ENCODE measurements at regions not wholly inside any gene's neighbourhood (a gene's known extent, or its start where the extent isn't known, plus 50 kb on each side); places are given as distances from the start of the nearest gene placed in this dataset.

DNA sequence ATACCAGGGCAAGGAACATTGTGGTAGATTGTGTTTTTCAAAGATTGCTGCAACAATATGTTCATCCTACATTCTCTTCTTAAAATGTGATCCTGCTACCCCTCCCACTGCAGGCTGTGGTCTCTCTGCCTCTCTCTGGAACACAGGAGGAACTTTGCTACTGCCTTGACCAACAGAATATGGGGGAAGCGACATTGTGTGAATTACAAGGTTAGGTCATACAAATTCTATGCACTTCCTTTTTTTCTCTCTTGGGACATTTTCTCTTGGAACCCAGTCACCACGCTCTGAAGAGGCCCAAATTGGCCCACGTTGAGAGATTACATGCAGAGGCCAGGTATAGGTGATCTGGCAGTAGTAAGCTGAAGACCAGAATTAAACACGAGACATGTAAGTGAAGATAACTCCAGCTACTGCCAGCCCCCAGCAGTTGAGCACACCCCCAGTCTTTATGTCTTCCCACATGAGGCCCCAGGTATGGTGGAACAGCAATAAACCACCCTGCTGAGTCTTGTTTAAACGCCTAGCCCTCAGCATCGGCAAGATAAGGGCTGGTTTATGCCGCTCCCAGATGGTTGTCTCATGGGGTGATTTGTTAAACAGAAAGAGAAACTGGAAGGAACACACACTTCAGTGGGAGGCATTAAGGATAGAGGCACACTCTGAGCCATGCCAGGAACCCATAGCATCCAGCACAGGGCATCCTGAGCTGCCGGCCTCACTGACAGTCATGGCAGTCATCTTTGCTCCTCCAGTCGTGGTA lies 59.9 kb downstream of the FAM43A start:
- no peaks in the 10 kb centered on the region for H3K36me3 Mint-ChIP-seq
- TF ChIP-seq, protein P1, sequence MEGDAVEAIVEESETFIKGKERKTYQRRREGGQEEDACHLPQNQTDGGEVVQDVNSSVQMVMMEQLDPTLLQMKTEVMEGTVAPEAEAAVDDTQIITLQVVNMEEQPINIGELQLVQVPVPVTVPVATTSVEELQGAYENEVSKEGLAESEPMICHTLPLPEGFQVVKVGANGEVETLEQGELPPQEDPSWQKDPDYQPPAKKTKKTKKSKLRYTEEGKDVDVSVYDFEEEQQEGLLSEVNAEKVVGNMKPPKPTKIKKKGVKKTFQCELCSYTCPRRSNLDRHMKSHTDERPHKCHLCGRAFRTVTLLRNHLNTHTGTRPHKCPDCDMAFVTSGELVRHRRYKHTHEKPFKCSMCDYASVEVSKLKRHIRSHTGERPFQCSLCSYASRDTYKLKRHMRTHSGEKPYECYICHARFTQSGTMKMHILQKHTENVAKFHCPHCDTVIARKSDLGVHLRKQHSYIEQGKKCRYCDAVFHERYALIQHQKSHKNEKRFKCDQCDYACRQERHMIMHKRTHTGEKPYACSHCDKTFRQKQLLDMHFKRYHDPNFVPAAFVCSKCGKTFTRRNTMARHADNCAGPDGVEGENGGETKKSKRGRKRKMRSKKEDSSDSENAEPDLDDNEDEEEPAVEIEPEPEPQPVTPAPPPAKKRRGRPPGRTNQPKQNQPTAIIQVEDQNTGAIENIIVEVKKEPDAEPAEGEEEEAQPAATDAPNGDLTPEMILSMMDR (conservative IDR thresholded peaks at IDR 0.05): no peak
- DNase-seq (ENCODE audit: extremely low spot score, unreplicated experiment): no peak
- no peak overlapping the region for H3K27ac Mint-ChIP-seq
- H3K4me3 Mint-ChIP-seq: no peak overlapping the region
- peaks cover 40% of the 10 kb centered on the region for H3K27me3 Mint-ChIP-seq
- H3K4me1 Mint-ChIP-seq (ENCODE audit: unreplicated experiment): peaks cover 22% of the 10 kb centered on the region
- no peaks in the 10 kb centered on the region for H3K9me3 Mint-ChIP-seq

DNA sequence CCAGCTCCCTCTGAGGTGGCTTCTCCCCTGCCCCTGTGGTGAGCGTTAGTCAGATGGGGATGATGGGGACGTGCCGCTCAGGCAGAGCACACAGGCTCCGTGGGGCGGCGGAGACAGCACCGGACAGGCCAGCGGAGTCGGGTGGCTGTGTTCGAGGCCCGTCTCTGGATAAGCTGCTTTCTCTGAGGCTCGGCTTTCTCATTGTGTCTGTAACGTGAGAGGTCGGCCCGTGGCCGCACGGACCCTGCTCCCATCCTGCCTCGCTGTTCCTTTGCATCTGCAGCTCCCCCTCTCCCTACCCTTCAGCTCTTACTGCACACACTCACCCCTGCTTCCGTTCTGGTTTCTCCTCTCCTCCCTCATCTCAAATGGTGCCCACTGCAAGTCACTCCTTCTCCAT lies 62.5 kb downstream of the FAM43A start:
- H3K4me1 Mint-ChIP-seq (ENCODE audit: unreplicated experiment): peaks cover 18% of the 10 kb centered on the region
- no peaks in the 10 kb centered on the region for H3K9me3 Mint-ChIP-seq
- H3K27me3 Mint-ChIP-seq: peaks cover 32% of the 10 kb centered on the region
- no peak overlapping the region for H3K4me3 Mint-ChIP-seq
- no peak for DNase-seq (ENCODE audit: extremely low spot score, unreplicated experiment)
- no peak overlapping the region for H3K27ac Mint-ChIP-seq
- no peaks in the 10 kb centered on the region for H3K36me3 Mint-ChIP-seq
- TF ChIP-seq, protein P1 (conservative IDR thresholded peaks at IDR 0.05): no peak

DNA sequence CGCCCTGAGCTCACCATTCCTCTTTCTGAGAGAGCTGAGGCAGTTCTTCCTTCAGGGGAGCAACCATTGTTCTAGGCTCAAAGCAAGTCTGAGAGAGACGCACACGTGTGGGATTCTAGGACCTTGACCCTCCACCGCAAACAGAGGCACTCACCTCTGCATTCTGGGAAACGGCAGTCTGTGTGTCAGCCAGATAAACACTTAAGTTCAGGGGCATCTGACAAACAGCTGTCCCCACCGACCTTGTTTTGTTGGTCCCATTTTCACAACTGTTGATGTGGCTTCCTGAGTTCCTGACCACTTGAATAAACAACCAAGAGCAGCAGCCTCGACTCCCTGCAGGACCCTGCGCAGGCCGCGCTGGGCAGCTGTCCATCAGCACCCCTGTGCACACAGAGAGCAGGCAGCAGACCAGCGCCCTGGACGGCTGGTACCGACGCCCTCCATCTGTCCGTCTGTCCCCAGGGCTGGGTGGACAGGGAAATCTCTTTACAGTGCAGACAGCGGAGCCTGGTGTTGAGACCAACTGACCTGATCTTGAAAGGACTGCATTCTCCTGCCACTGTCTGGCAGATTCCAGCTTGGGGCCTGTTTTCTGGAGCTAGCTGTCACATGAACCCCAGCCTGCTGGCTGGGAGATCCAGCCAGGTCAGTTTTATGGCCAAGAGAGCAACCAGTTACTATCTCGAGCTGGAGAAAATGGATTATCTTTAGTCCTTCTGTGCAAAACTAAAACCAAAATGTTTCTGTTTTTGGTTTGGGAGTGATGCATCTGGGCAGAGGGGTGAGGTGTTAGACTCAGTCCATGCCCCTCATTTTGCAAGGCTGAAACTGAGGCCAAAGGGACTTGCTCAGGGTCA lies 64.2 kb downstream of the FAM43A start:
- H3K9me3 Mint-ChIP-seq: no peaks in the 10 kb centered on the region
- no peaks in the 10 kb centered on the region for H3K36me3 Mint-ChIP-seq
- DNase-seq (ENCODE audit: extremely low spot score, unreplicated experiment): no peak
- H3K4me1 Mint-ChIP-seq (ENCODE audit: unreplicated experiment): peaks cover 18% of the 10 kb centered on the region
- peaks cover 35% of the 10 kb centered on the region for H3K27me3 Mint-ChIP-seq
- H3K4me3 Mint-ChIP-seq: peak overlapping the region; percentile 31
- TF ChIP-seq, protein P1 (conservative IDR thresholded peaks at IDR 0.05): no peak
- no peak overlapping the region for H3K27ac Mint-ChIP-seq

DNA sequence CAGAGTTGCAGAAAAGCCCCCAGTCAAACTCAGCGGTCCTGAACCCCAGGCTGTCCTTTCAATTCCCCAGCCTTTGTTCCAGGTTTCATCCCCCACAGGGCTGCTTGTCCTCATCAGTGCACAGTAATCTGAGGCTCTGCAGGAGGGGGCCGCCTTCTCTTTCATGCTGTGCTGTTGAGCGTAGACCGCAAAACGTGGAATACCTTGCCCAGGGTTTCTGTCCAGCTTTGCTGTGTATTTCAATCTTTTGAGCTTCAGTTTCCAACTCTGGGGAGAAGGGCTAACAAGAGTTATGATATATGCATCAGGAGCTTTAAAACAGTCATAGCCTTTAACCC lies 64.8 kb downstream of the FAM43A start:
- Mint-ChIP-seq H3K27me3 (peaks cover 31% of the 10 kb centered on the region), H3K4me1 (ENCODE audit: unreplicated experiment) (peaks cover 18% of the 10 kb centered on the region), H3K9me3 (no peaks in the 10 kb centered on the region), H3K27ac (no peak overlapping the region), H3K36me3 (no peaks in the 10 kb centered on the region), H3K4me3 (peak overlapping the region; percentile 31)
- no peak for DNase-seq (ENCODE audit: extremely low spot score, unreplicated experiment)
- TF ChIP-seq, protein P1 (conservative IDR thresholded peaks at IDR 0.05): no peak

DNA sequence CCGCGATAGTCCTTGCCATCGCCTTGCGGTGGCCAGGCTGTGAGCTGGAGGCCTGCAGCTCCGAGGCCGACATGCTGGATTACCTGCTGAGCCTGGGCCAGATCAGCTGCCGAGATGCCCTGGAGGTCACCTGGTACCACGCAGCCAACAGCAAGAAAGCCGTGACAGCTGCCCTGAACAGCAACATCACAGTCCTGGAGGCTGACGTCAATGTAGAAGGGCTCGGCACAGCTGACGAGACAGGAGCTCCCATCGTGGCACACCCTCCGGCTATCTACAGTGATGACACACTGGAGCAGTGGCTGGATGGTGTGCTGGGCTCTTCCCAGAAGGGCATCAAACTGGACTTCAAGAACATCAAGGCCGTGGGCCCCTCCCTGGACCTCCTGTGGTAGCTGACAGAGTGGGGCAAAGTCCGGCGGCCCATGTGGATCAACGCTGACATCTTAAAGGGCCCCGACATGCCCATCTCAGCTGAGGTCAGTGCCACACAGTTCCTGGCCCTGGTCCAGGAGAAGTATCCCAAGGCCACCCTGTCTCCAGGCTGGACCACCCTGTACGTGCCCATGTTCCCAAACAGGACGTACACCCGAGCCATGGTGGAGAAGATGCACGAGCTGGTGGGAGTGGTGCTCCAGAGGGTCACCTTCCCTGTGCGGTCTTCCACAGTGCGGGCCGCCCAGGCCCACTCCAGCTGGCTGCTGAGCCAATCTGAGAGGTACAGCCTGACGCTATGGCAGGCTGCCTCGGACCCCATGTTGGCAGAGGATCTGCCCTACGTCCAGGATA lies 70.2 kb downstream of the FAM43A start:
- Mint-ChIP-seq H3K9me3 (no peaks in the 10 kb centered on the region), H3K4me3 (no peak overlapping the region), H3K36me3 (no peaks in the 10 kb centered on the region), H3K27me3 (peaks cover 12% of the 10 kb centered on the region), H3K27ac (no peak overlapping the region), H3K4me1 (ENCODE audit: unreplicated experiment) (peaks cover 6% of the 10 kb centered on the region)
- DNase-seq (ENCODE audit: extremely low spot score, unreplicated experiment): no peak
- TF ChIP-seq, protein P1 (conservative IDR thresholded peaks at IDR 0.05): no peak
